ENCODE measurements at regions not wholly inside any gene's neighbourhood (a gene's known extent, or its start where the extent isn't known, plus 50 kb on each side); places are given as distances from the start of the nearest gene placed in this dataset.
"Not testable (repeated sequence)": the region's sequence is repeated elsewhere in the genome, so short reads cannot be mapped to it uniquely, and the experiment has no call there.

DNA sequence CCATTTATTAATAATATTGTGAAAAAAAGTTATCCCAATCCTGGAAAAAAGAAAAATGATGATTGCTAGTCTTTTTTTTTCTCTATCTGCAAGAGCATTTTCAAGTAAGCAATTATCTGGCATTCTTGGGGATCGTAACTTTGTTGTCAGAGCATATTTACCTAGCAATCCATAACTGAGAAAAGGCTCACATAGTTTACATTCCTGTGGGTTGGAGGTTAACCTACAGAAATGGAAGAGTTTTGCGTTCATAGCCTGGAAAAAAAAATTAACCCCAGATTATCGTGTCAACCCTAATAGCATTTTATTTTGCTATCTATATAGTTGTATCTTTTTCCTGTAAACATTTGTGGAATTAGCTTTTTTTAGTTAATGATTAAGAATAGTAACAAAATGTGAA is 292.3 kb downstream of the DAD1 start:
- DNase-seq (ENCODE audit: low spot score) = no peak

DNA sequence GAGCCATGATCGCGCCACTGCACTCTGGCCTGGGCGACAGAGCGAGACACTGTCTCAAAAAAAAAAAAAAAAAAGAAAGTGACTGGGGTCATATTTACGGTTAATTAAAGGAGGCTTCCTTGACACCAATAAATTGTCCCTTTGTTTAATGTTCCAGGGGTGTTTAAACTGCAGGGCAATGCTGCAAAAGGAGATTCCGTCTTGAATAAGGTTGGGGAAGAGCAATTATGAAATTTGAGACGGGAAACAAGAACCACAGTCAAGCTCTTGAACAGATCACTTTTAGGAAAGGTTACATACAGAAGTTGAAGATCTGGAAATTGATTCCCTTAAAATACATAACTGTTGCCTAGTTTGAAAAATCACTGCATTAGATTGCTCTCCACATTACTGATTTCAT is 292.9 kb downstream of the DAD1 start:
- no peak for DNase-seq (ENCODE audit: low spot score)

DNA sequence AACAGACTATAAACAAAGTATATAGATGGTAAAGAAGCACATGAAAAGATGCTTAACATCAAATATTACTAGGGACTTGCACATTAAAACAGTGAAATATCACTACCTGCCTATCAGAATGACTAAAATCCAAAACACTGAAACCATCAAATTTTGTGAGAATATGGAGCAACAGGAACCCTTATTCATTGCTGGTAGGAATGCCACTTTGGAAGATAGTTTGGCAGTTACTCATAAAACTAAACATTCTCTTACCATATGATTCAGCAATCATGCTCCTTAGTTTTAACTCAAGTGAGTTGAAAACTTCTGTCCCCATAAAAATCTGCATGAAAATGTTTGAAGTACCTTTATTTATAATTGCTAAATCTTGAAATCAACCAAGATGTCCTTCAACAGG is 297.6 kb downstream of the DAD1 start:
- DNase-seq (ENCODE audit: low spot score) = no peak

DNA sequence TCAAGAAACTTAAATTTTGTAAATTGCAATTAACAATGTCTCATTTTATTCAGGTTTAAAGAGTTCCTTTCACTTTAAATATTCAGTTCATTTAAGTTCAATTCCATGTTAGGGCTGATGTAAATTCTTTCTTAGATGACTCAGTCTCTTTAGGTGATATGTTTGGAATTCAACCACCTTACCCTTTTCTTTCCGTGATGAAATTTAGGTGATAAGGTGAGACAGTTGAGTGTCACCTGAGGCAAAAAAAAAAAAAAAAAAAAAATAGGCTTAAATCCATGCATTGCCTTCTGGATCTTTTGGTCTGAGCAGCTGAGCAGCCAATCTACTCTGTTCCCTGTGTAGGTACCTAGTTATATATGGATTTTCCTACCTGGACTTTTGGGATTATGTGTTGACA is 299.5 kb downstream of the DAD1 start:
- DNase-seq (ENCODE audit: low spot score) = no peak

DNA sequence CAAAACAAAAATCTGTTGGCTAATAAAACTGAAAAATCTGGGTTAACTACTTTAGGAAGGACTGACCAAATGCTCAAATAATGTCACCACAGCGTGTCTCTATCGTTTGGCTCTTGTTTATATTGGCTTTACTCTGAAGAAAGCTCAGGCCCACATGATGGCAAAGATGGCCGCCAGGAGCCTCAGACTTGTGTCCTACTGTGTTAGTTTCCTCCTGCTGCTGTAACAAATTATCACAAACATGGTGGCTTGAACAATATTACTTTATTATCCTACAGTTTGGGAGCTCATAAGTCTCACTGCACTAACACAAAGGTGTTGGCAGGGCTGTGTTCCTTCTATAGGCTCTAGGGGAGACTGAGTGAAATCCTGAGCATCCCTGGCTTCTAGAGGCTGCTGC is 303.0 kb downstream of the DAD1 start:
- no peak for DNase-seq (ENCODE audit: low spot score)

DNA sequence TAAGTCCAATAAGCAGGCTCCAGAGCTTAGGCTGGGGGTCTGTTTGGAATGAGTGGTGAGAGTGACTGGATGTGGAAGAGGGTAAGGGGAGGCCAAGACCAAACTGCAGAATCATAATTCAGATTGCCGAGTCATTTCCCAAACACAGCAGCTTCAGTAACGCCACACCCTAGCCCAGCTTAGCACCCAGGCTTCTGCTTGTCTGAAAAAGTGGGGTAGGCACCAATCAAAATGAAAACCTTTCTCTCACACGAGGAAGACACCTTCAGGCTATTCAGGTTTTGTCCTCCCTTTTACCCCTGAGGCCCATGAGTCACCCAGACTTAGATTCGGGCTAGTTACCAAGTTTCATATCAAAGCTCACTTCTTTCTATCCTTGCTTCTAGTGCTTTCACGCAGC is 306.1 kb downstream of the DAD1 start:
- DNase-seq (ENCODE audit: low spot score) = no peak

DNA sequence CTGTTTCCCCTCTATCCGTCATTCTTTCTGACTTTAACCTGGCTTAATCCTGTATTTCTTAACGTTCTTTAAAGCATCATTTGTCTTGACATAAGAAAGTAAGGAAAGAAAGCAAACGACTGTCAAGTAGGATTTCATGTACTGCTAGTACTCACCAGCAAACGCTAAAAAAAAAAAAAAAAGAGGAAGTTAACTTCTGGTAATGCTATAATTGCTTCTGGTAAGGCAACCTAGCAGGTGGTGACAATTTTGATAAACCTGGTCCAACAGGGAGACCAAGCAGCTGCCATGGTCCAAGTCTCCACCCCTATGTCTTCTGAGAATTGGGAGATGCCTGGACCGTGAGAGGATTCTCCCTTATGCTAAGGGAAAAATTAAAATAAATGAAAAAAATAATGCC is 306.6 kb downstream of the DAD1 start:
- DNase-seq (ENCODE audit: low spot score) = no peak

DNA sequence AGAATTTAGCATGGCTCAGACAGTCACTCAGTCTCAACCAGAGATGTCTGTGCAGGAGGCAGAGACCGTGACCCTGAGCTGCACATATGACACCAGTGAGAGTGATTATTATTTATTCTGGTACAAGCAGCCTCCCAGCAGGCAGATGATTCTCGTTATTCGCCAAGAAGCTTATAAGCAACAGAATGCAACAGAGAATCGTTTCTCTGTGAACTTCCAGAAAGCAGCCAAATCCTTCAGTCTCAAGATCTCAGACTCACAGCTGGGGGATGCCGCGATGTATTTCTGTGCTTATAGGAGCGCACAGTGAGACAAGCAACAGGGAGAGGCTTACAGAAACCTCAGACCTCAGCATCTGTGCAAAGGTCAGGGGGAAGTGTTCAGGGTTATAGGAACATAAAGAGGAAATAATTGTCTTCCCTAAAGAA is 307.6 kb downstream of the DAD1 start:
- not testable (repeated sequence) for DNase-seq (ENCODE audit: low spot score)

DNA sequence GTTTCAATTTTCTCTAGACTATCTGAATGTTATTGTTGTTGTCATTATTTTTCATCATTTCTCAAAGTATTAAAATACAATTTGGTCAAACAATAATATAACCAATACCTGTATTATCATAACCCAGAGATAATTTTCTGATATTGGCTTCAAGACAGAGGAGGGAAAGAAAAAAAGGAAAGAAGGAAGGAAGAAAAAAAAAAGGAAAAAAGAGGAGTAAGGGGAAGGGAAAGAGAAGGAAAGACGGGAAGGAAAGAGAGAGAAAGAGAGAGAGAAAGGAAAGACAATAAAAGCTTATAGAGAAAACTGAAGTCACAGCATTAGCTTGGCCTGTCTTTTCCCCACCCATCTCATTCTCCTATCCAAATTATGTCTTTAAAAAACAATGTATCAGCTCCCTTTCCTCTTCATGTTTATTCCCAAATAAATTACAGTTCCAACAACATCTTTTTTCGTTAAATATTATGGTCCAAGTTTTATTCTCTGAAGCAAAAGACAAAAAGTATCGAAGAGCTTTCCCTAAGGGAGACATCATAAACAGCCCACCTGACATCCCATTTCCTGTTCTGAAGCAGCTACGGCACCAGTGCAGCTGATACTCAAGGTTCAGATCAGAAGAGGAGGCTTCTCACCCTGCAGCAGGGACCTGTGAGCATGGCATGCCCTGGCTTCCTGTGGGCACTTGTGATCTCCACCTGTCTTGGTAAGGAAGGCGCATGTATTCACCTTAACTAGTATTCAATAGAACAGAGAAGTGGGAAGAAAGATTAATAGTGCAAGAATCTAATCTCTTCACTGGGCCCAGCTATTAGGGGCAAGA is 308.3 kb downstream of the DAD1 start:
- DNase-seq (ENCODE audit: low spot score) = no peak

DNA sequence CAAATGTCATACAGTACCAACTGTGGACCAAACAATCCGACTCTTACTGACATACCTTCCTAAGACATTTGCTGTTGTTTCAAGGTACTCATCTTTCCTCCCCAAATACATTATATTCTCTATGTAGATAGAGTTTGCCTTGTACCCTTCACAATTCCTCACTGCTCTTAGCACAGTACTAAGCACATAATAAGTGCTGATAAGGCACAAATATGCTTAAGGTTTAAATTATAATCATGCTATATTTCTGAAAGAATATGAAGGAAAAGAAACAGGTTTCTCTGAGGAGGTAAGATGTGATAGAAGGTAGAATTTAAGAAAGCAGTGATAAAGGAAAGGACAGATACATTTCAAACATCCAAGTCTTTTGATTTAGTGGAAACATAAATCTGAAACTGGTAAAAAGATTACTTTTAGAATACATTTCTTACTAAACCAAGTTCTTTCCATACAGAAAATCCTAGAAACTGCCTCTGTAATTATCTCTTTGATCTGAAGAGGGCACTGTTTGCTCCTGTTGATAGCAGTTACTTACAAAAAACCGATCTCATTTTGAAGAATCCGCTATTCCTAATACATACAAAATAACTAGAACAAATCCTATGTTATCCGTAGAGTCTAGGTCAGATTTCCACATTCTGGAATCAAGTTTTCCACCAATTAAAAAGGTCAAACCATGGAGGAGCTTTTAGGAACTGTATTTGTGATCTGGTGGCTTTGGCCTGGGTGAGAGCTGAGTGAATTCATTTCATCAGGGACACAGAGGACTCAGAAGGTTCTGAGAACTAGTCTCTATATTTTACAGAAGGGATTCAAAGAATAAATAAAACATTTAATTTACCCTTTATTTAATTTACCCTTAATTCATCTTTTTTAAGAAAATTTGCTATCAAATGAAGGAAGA is 311.9 kb downstream of the DAD1 start:
- DNase-seq (ENCODE audit: low spot score) = no peak

DNA sequence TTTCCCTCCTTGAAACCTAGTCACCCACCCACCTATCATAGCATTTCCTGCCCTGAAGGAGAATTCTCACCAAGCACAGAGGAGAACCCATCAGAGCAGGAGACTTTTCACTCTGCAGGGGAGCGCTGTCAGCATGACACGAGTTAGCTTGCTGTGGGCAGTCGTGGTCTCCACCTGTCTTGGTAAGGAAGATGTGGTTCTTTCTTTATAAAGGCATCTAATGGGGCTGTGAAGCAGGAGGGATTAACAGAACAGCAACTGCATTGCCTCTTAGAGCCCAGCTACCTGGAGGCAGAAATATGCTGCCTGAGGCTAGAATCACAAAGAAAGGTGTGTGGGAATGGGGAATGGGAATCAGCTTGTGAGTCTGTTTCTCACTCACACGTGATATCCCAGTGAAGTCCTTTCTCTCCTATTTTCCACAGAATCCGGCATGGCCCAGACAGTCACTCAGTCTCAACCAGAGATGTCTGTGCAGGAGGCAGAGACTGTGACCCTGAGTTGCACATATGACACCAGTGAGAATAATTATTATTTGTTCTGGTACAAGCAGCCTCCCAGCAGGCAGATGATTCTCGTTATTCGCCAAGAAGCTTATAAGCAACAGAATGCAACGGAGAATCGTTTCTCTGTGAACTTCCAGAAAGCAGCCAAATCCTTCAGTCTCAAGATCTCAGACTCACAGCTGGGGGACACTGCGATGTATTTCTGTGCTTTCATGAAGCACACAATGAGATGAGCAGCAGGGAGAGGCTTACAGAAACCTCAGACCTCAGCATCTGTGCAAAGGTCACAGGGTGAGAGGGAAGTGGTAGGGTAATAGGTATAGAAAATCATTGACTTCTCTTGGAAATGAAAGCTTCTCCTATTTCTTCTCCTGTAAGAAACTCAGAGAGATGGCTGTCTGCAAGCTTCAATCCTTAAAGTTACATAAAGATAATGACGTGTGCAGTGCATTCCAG is 316.9 kb downstream of the DAD1 start:
- DNase-seq (ENCODE audit: low spot score) = no peak

DNA sequence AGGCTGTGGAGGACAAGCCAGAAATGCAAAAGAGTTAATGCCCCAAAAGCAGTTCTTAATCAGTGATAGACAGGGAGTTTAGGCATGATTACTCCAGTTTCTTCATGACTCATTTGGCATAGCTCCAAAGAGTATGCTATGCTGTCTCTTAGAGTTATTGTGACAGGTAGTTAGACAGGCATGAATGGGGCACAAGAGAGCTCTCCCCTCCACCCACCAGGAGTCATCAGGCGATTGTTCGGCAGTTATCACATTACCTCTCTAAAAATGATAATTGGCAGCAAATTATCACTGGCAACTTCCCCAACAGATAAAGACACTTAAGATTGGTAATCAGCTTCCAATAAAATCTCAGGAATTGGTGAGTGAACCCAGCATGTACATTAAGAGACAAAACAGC is 320.1 kb downstream of the DAD1 start:
- no peak for DNase-seq (ENCODE audit: low spot score)

DNA sequence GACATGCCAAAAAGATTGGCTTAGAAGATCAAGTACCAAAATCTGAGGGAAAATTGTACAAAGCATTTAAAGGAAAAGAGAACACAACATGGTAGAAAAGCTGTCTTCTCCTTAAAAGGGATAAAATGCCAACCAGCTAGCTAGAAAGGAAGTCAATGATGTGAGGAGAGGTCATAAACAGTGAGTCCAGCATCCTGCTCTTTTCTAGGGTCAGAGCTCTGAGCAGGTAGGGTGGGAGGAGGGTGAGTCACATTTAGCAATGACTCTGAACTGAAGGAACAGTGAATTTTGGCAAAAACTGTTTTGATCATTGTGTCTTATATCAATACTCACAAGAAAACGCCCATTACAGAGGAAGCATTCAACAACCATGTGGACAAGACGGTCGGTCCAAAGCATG is 322.3 kb downstream of the DAD1 start:
- DNase-seq (ENCODE audit: low spot score) = no peak

DNA sequence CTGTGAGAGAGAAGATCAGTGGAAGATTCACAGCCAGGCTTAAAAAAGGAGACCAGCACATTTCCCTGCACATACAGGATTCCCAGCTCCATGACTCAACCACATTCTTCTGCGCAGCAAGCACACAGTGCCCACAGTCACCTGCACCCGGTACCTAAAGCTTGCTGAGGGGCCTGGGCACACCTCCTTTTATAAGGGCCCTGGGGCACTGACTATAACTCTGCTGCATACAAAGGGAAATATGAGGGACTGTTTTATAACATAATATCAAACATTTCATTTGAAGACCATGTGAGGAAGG is 322.9 kb downstream of the DAD1 start:
- DNase-seq (ENCODE audit: low spot score) = no peak

DNA sequence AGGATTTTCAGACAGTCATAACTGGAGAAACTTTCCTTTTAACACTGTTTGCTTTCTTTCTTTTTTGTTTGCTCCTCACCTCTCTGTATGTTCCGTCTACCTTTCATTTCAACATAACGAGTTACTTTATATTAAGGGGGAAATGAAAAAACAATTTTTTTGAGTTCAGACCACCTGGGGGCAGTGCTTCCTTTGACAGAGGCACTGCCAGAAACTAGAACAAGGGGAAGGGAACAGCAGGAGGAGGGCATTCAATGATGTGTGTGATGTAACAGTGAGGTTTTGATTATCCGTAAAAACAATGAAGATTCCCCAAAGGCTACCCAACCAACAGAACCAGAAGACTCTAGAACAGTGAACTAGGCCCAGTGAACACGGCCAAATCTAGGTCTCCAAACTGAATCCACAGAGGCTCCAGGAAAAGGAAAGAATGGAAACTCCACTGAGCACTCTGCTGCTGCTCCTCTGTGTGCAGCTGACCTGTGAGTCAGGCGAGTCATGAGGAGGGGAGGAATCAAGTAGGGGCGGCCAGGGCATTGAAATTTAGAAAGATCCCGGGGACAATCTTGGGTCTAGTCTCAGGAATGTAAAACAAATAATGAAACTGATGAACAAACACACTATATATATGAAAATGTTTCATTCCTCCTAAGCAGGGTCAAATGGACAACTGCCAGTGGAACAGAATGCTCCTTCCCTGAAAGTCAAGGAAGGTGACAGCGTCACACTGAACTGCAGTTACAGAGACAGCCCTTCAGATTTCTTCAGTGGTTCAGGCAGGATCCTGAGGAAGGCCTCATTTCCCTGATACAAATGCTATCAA is 323.5 kb downstream of the DAD1 start:
- DNase-seq (ENCODE audit: low spot score) = no peak

DNA sequence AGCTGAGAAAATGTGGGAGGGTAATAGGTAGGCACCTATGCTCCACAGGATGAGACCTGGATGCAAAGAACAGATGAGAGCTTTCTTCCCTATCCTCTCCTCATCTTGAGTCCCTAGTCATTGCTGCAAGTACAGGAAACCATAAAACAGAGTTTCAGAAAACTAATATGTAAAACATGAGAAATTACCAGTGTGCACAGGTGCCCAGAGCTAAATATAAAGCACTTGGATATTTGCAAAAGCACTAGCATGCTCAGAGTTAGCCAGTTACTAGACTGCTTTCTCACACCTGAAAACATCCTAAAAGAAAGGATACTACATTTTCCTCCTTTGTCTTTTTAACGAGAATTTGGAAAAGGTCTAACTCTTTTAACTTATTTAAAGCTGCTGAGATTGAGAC is 324.3 kb downstream of the DAD1 start:
- no peak for DNase-seq (ENCODE audit: low spot score)

DNA sequence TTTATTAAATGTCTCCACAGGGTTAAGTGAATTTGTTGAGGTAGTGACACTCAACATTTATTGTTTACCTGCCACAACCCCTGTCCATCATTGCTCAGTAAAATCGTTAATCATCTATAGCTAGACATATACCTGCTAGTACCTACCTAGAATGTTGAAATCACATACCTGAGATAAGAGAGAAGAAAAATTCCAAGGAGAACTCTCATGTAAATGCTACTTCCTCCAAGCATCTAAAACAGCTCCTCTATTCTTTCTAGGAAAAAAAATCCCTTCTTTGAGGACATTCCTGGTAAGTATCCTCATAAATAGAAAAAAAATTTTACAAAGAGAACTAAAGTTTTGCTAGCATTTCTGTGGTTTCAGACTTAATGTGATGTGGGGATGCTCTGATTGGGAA is 325.1 kb downstream of the DAD1 start:
- no peak for DNase-seq (ENCODE audit: low spot score)

DNA sequence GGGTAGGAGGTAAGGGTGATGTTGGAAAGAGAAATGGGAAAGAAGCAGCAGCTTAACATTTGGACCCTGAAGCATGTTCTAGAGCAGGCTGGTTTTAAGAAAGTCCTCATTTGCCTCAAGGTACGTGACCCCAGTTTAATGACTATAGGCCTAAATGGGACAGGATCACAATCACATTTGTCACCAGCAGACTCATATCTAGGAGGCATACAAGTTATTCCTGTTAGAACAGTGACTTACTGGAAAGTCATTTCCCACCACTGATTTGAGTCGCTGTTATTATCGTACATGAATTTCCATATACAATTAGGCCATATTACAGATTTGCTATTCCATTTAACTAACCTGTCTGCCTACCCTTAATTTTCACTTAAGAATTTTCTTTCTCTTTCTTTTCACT is 326.1 kb downstream of the DAD1 start:
- no peak for DNase-seq (ENCODE audit: low spot score)

DNA sequence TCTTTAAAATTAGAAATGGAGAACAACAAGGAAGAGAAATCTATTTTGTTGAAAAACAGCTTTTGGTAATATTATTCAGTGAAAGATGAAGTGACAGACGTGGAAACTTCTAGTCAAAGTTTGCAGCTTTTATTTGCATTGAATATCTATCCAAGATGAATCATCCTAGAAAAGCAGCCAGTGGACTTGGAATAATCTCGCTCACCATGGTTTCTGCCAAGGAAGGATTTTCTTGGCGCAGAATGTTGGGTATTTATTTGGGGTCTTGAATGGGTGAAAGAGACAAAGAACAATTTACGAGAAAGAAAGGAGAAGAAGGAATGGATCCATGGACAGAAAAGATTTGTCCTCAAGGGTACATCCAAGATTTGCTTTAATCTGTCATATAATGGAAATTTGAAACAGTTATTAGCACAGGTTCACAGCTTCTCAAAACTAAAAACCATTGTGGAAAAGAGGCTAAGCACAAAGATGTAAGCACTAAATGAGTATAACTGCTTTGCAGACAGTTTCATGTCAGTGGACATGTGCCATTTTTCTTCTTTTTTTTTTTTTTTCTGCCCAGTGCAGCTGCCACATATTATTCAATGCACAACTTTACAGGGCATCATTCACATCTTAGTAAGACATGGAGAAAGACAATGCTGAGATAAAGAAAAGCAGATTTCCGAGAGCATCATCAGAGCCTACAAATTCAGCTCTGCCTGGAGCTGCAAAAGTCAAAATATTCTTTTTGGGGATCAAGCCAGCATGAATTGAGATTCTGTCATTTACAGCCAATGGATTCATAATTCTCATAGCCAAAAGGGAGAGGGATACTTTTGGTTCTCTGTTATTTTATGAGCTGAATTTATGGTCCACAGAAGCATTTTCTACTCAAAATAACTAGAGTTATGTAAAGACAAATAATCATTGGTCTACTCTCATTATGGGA is 333.7 kb downstream of the DAD1 start:
- no peak for DNase-seq (ENCODE audit: low spot score)

DNA sequence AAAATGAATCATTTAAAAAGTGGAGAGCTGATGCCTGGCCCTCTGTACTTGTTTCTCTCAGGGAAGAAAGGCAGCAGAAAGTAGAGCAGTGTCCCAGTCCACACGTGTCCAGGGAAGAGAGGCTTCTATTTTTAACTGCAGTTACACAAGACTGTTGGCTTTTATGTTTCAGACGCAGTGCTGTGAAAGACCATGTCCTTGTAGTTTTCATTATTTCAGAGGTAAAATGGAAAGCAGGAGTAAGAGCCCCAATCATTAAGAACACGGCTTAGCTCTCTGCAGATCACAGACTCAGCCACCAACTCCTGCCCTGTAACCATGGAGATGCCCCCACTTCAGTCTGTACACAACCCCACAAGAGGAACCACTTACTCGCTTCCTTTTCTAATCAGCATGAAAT is 336.3 kb downstream of the DAD1 start:
- no peak for DNase-seq (ENCODE audit: low spot score)

Measured in hematopoietic multipotent progenitor cell treated with erythropoietin and hydrocortisone succinate and interleukin-3 and kit ligand, for 17 days (in vitro differentiated cells).